ENCODE measurements at regions not wholly inside any gene's neighbourhood (a gene's known extent, or its start where the extent isn't known, plus 50 kb on each side); places are given as distances from the start of the nearest gene placed in this dataset.

GRCh38 chr18:25659541-25659940 lies 307.6 kb upstream of the ZNF521 start:
- TF ChIP-seq, protein P1, sequence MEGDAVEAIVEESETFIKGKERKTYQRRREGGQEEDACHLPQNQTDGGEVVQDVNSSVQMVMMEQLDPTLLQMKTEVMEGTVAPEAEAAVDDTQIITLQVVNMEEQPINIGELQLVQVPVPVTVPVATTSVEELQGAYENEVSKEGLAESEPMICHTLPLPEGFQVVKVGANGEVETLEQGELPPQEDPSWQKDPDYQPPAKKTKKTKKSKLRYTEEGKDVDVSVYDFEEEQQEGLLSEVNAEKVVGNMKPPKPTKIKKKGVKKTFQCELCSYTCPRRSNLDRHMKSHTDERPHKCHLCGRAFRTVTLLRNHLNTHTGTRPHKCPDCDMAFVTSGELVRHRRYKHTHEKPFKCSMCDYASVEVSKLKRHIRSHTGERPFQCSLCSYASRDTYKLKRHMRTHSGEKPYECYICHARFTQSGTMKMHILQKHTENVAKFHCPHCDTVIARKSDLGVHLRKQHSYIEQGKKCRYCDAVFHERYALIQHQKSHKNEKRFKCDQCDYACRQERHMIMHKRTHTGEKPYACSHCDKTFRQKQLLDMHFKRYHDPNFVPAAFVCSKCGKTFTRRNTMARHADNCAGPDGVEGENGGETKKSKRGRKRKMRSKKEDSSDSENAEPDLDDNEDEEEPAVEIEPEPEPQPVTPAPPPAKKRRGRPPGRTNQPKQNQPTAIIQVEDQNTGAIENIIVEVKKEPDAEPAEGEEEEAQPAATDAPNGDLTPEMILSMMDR (IDR thresholded peaks at IDR 0.05 in 2 of 3, conservative IDR thresholded peaks at IDR 0.05 in 1 of 3; ENCODE audit: borderline replicate concordance in 1 of 3, insufficient read depth in 1 of 3, low read depth in 2 of 3, low read length in 2 of 3): no peak
- no peak for TF ChIP-seq SP1 (IDR thresholded peaks at IDR 0.05; ENCODE audit: low read depth)
- TF ChIP-seq, protein P2, sequence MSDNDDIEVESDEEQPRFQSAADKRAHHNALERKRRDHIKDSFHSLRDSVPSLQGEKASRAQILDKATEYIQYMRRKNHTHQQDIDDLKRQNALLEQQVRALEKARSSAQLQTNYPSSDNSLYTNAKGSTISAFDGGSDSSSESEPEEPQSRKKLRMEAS (IDR thresholded peaks at IDR 0.05): no peak
- TF ChIP-seq ATF3 (IDR thresholded peaks at IDR 0.05): no peak
- no peak for TF ChIP-seq EZH2phosphoT487 (IDR thresholded peaks at IDR 0.05; ENCODE audit: borderline replicate concordance)
- TF ChIP-seq ZNF274 (IDR thresholded peaks at IDR 0.05; ENCODE audit: low read depth, low read length): no peak
- no peak for TF ChIP-seq POLR2A (IDR thresholded peaks at IDR 0.05; ENCODE audit: borderline replicate concordance, extremely low read depth, insufficient read depth, insufficient read length)

Data from HCT116 (cell line).